Inflammatory macrophage treated with lipopolysaccharide for 1 hour (primary cell): ENCODE measurements at regions not wholly inside any gene's neighbourhood (a gene's known extent, or its start where the extent isn't known, plus 50 kb on each side); places are given as distances from the start of the nearest gene placed in this dataset.

Source experiments
- DNase-seq, 2 donors: peaks; one replicate each; pipeline ENCODE4 v3.0.0-alpha.2; 2020 to 2022

DNA sequence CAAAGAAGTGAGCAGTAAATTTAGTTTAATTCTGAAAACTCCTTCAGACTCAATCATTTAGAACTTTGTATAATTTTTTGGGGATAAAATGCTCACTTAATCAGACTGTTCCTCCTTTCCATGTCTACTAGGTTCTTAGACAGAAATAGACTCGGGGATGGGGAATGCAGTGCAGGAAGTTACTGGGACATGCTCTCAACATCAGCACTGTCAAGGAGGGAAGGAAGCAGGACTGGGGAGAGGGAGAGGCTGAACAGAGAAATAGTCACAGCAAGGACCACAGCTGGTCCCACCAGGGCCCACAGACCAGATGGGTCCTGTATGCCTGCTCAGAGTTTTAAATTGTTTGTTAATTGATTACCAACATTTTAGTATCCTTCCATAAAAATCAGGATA lies 310.1 kb upstream of the MSX2 start:
- no peak for DNase-seq

DNA sequence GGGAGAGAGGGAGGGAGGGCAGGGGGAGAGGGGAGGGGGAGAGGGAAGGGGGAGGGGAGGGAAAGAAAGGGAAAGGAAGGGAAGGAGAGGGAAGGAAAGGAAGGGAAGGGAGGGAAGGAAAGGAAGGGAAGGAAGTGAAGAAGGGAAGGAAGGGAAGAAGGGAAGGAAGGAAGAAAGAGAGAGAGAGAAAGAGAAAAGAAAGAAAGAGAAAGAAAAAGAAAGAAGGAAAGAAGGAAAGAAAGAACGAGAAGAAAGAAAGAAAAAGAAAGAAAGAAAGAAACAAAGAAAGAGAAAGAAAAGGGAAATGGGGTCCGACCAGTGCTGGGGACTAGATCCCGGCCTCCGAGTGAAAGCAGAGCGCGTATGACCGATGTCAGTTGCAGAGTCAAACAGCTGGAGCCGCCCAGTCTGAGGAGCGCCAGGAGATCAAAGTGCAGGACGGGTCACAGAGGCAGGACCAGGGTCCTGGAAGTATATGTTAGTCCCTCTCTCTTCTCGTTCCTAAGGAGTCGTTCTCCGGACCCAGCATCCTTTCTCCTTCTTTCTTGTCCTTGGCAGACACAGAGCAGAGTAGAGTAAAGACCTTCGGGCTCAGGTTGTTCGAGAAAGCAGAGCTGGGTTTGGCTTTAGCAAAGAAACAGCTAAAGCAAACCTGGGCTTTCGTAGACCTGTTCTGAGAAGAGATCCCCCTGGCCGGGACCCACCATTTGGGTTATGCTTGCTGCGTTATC lies 305.4 kb upstream of the MSX2 start:
- DNase-seq, result no peak

DNA sequence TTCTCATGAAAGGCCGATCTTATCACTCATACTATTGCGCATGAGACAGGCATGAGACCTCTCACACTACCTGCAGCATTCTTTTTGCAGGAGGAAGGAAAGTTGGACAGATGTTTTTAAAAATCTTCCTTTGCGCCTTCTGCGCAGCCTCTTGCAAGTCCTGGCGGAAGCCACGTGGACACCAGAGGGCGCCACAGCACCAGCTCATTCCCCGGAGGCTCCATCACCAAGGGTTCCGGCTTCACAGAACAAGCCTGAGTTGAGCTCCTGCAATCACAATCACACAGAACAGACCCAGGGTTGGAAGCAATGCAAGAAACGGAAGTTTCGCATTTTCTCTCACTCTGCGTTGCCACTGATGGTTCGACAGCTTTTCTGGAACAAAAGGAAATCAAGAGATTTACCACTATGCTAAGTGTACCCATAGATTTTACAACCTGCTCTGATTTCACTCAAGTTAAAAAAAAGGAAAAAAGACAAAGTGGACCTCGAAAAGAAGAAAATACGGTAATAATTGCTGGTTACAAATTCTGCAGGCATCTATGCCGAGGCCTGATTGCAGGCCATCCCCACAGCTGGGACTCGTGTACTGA lies 304.7 kb upstream of the MSX2 start:
- DNase-seq, result peak; percentile 48 to 93

GRCh38 chr5:174420651-174421407 lies 303.6 kb upstream of the MSX2 start:
- DNase-seq, result no peak

GRCh38 chr5:174421408-174421805 lies 303.0 kb upstream of the MSX2 start:
- no peak for DNase-seq

DNA sequence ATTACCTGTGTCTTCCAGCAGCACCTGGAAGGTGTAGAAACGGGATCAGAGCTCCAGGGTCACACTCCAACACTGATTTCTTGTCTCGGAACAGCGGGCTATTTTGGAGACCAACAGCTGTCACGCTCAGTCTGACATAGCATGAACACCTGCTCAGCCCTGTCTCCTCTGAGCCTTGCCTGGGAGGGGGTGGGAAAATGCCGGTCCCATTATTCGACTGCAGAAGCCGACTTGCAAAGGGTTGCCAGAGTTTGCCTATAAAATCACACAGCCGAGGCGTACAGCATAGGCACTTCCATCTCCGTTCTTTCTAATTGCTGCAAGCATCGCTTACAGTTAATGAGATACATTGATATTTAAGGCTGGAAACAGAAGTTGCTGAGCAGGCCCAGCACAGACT lies 300.8 kb upstream of the MSX2 start:
- DNase-seq, result no peak

DNA sequence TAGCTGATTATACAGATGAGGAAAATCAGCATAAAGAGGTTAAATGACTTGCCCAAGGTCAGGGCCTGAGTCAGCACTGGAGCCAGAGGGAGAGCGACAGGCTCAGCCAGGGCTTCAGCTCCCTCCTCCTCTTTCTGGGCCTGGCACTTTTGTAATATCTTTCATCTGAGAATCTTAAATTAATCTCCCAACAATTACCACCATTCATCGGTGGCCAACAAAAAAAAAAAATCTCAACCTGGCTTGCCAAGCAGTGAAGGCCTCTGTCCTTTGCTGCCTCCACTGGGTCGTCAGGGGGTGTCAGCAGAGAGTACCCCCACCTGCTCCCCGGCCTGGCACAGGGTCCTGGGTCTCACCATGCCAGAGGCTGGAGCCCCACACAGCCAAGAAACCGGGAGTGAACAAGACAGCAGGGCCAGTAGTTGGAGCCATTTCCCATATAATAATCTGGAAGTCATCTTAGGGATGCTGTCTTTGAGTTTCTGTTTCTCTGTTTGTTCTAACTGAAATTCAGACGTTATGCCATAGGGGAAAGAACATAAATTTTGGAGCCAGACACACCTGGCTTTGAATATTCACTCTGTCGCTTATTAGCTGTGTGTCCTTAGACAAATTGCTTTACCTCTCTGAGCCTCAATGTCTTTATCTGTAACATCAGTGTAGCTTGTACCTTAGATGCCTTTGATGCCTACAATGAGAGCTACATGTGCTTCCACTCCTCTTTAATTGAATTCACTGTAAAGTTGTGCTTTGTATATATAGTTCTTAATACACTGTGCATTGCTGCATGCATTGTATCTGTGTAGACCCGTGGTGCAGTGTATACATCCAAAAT lies 299.9 kb upstream of the MSX2 start:
- no peak for DNase-seq

DNA sequence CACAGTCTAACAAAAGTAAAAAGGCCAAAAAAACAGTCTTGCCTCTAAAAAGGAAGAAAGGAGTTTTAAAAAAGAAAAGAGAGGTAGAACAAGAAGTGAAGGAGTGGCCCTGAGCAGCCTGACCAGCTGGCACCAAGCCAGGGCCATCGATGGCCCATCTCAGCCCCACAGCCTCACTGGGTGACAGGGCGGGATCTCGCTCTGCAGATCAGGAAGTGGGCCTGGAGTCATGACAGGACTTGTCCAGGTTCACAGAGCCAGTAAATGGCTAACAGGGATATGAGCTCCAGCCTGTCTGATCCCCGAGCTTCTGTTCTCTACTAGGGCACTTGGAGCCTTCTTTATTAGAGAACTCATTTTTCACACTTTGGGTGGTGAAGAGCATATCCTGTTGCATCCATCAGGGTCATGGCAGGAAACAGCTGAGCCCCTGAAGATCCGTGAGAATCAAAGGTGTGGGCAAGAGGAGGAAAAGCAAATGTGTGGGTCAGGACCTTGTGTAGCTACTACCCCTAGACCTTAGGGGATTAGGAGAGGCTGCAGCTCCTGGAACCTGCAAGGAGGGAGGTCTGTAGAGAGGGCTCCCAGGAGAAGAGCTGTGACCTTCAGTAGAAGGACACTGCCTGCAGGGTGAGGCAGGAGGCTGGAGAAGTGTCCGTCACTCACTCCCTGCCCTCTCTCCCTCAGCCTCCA lies 299.0 kb upstream of the MSX2 start:
- no peak for DNase-seq

DNA sequence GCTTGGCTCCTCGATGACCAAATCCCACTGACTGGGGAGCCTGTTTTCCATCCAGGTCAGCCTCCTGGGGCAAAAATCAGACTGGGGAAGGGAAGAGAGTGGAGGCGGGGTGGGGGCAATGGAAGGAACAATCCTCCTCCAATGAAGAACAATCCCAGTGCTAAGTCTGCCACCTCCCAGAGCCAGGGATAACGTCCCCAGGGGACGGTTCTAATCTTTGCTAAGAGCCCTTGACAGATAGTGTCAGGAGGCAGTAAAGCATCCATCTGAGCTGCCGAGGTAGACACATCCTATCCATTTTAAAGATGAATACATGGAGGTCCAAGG lies 298.5 kb upstream of the MSX2 start:
- DNase-seq, result no peak

GRCh38 chr5:174426388-174426787 lies 298.0 kb upstream of the MSX2 start:
- no peak for DNase-seq

- DNase-seq, result no peak
Measured at GRCh38 chr5:174426851-174427250, 297.5 kb upstream of the MSX2 start.

DNA sequence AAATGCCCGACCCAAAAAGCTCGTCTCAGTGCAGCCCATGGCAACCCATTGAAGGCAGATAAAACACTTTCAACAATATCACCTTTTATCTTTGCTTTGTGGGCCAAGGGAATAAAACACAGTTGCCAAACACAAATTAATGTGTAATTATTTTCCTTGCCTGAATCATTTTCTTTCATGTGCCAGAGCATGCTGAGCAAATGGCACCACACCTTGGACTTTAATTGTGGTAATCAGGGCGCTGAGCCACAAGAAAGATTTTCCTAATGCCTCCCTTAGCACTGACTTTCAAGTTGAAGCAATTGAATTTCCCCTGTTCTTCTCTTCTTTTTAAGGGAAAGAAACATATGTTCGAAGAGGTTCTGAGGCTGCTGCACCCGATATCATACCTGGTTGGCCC lies 297.1 kb upstream of the MSX2 start:
- no peak for DNase-seq

GRCh38 chr5:174428895-174429294 lies 295.5 kb upstream of the MSX2 start:
- DNase-seq, result no peak

DNA sequence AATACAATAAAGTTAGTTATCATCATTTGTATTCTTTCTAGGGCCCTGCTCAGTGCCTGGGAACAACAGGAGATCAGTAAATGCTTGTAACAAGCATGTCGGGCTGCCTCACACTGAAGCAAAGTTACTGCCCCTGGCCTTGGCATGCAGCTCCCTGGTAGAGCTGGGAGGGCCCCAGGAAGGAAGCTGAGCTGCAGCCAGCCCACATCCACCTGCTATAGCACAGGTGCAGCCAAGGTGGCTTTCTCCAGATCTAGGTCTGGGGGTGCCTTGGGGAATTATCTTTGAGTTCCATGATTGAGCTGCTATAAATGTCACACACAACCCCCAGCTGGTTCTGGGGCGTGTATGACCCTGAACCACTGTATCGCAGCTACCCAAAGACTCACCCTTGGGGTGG lies 293.4 kb upstream of the MSX2 start:
- DNase-seq, result no peak

DNA sequence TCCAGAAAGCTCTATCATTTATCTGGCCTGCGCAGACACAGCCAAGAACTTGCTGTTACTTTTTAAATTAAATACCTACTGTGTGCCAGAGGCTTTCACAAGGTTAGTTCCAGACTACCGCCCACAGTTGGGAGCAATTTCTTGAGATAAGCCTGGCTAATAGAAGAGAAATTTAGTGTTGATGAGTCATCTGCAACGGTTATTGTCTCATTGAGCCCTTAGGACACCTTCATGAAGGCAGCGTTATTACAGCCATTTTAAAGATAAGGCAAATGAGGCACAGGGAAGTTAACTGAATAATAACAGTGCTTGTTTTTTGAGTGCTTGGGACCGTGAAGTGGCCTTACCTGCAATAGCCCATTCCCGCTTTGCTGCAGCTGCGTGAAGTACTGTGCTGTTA lies 292.9 kb upstream of the MSX2 start:
- DNase-seq, result no peak

GRCh38 chr5:174433098-174433497 lies 291.3 kb upstream of the MSX2 start:
- no peak for DNase-seq

DNA sequence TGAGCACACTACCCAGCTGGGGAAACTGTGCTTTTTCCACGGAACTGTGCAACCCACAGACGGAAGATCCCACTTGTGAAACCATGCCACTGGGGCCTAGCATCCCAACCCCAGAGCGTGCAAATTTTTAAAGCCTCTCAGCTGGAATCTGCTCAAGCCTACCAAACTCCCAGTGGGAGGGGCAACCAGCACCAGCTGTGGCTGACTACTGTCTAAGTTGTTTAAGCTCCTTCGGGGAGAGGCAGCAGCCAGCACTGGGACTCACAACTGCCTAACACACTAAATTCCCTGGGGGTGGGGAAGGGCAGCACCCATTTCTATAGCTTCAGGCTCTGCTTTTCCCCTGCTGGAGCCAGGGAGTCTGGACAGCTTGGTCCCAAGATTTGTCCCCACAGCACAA lies 287.6 kb upstream of the MSX2 start:
- no peak for DNase-seq

DNA sequence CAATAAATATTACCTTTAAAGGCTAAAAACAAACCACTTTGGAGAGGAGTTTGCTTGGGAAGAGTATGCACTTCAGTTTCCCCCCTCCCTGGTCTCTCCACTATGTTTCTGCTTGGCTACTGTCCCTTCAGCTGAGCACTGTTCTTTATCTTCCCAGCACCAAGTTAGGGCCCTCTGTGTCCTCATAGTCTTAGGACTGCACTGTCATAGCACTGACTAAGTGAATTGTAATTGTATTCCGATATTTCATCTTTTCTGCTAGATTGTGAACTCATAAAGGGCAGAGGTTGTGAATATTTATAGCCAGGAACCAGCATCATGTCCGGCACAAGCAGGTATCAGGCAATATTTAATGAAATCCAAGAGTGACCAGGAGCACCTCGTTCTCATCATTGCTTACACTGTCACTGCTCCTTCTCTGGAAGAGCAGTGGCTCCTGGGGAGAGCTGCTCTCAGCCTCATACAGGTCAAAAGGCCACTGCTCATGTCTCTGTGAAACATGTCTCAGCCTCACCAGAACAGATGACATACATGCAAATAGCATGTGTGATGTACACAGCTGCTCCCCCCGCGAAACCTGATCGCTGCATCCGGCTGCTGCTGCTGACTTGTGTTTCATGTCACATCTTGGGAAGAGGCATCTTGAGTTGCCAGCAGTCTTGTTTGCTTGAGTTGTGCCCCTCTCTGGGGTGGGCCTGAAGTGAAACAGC lies 279.7 kb upstream of the MSX2 start:
- DNase-seq, result no peak

DNA sequence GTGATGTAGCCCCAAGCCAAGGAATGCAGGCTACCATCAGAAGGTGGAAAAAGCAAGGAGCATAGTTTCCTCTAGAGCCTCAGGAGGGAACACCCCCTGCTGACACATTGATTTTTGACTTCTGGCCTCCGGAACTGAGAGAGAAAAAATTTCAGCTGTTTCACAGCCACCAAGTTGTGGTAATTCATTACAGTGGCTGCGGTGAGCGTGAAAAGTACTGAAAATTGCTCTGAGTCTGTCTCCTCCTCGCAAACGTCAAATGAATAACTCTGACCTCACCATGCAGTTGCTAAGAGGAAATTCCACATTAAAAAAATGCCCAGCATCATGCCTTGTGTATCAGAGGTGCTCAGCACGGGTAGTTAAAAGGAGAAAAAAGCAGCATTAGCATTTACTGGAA lies 277.9 kb upstream of the MSX2 start:
- DNase-seq, result no peak

DNA sequence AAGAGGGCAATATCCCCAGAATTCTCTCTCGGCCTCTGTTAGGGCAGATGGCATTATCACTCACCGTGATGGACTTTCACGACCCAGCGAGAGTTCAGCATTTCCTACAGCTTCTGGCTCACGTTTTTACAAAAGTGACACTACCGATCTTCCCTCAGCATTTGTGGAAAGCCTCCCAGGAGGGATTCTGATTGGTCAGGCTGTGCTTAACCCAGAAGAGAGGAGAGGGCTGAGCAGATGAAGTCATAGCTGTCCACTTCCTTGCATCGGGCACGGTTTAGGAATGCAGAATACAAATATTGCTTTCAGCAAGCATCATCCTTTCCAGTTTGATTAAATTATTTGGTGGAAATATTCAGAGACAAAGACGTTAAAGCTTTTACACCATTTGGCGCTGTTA lies 277.4 kb upstream of the MSX2 start:
- no peak for DNase-seq

DNA sequence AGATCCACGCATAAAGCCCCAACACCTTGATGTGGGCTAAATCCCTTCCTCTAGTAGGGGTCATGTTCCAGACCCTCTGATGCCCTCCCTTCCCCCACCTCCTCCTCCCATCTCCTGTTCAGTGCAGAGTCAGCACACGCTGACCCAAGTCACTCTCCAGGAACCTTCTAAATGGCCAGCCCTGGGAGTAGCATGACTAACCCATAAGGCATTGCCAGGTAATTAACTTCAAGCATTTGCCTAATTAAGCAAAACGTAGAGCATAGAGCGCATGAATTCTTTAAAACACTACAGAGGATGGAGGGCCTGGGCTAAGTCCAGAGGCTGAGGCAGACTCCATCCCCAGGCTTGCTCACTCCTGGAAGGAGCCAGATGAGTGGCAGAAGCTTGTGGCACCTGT lies 276.3 kb upstream of the MSX2 start:
- DNase-seq, result no peak

DNA sequence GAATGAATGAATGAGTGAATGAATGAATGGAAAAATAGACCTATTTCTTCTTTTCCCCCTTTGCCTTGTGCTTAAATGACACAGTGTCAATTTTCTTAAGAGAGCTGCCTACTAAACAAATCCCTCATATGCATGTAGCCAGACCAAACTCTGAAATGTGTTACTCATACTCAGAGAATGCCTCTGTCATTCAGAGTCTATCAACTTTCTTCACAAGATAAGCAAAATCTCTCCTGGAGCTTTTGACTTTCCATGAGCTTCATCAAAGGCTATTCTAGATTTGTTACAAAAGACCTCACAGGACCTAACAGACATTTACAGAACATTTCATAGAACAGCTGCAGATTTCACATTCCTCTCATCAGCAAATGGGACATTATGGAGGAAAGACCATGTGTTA lies 275.7 kb upstream of the MSX2 start:
- no peak for DNase-seq
